C4-2B (cell line): ENCODE measurements at regions not wholly inside any gene's neighbourhood (a gene's known extent, or its start where the extent isn't known, plus 50 kb on each side); places are given as distances from the start of the nearest gene placed in this dataset.

Experiments used
- CTCF ChIP-seq: fragments of 450-650 bp; conservative IDR thresholded peaks from 2 replicates; pipeline ENCODE4 v1.5.1; 2017; ENCODE audit warnings: mild to moderate bottlenecking
- ZFX ChIP-seq: fragments of 450-650 bp; IDR thresholded peaks from 2 replicates; pipeline ENCODE4 v1.6.1; 2017

GRCh38 chr6:55979526-55979925 is 104.1 kb upstream of the BMP5 start:
- TF ChIP-seq CTCF (no peak), ZFX (no peak)
